Fibroblast of skin of left biceps (primary cell): ENCODE measurements at regions not wholly inside any gene's neighbourhood (a gene's known extent, or its start where the extent isn't known, plus 50 kb on each side); places are given as distances from the start of the nearest gene placed in this dataset.

Experiments used
- DNase-seq, 2 experiments: peaks; one replicate each; pipeline ENCODE4 v3.0.0-alpha.2; 2013; ENCODE audit warnings: low read depth in 2 of 2

- DNase-seq: no peak
Measured at GRCh38 chr21:25422610-25423608, 184.4 kb downstream of the MRPL39 start.

GRCh38 chr21:25421321-25422028 lies 185.8 kb downstream of the MRPL39 start:
- peak; percentile 13 to 34 for DNase-seq

GRCh38 chr21:25420831-25421230 lies 186.4 kb downstream of the MRPL39 start:
- DNase-seq: no peak

- no peak for DNase-seq
Measured at GRCh38 chr21:25416669-25417068, 190.6 kb downstream of the MRPL39 start.

GRCh38 chr21:25412100-25412499 lies 195.2 kb downstream of the MRPL39 start:
- no peak for DNase-seq

- DNase-seq: no peak
Measured at GRCh38 chr21:25409978-25410377, 197.3 kb downstream of the MRPL39 start.

GRCh38 chr21:25408666-25409065 lies 198.6 kb downstream of the MRPL39 start:
- no peak for DNase-seq

GRCh38 chr21:25406887-25407579 lies 200.2 kb downstream of the MRPL39 start:
- no peak for DNase-seq

- no peak for DNase-seq
Measured at GRCh38 chr21:25405984-25406383, 201.3 kb downstream of the MRPL39 start.

GRCh38 chr21:25402134-25402961 lies 204.9 kb downstream of the MRPL39 start:
- no peak for DNase-seq

- DNase-seq: no peak
Measured at GRCh38 chr21:25400427-25400826, 206.9 kb downstream of the MRPL39 start.

GRCh38 chr21:25398630-25399029 lies 208.7 kb downstream of the MRPL39 start:
- DNase-seq: no peak

- DNase-seq: no peak
Measured at GRCh38 chr21:25396135-25396711, 211.1 kb downstream of the MRPL39 start.

GRCh38 chr21:25391777-25392176 lies 215.5 kb downstream of the MRPL39 start:
- no peak for DNase-seq

- DNase-seq: no peak
Measured at GRCh38 chr21:25390701-25391100, 216.6 kb downstream of the MRPL39 start.

GRCh38 chr21:25387665-25388064 lies 219.6 kb downstream of the MRPL39 start:
- DNase-seq: no peak

- DNase-seq: peak in 1 of 2 experiments; percentile 36
Measured at GRCh38 chr21:25385911-25386474, 221.3 kb downstream of the MRPL39 start.

GRCh38 chr21:25385341-25385740 lies 221.9 kb downstream of the MRPL39 start:
- no peak for DNase-seq

- no peak for DNase-seq
Measured at GRCh38 chr21:25384782-25385181, 222.5 kb downstream of the MRPL39 start.

- no peak for DNase-seq
Measured at GRCh38 chr21:25383545-25383944, 223.7 kb downstream of the MRPL39 start.
